HCT116 (cell line): ENCODE measurements at regions not wholly inside any gene's neighbourhood (a gene's known extent, or its start where the extent isn't known, plus 50 kb on each side); places are given as distances from the start of the nearest gene placed in this dataset.

ENCODE experiments used
- ATAC-seq: fragments of 200-7000 bp; cut with Tn5 transposase; 2 replicates; pipeline ENCODE4 v1.9.1; 2020; ENCODE audit warnings: mild to moderate bottlenecking, moderate library complexity
- BruUV-seq: library from RNA; stranded (reverse); fragments of 400-500 nt; replicated peaks from 2 replicates; lab custom pipeline; 2021; lab: Mats Ljungman, UMichigan
- CTCF ChIA-PET: fragments of 300-600 bp; sonication (Branson Sonifier 250); formaldehyde crosslinking; loops from one replicate; lab custom pipeline; 2021; ENCODE audit warnings: antibody characterized with exemption; lab: Charles Lee
- POLR2A ChIA-PET: fragments of 300-600, 350-600 bp; sonication (Branson Sonifier 250); formaldehyde crosslinking; loops from one replicate; lab custom pipeline; 2021; ENCODE audit warnings: antibody characterized with exemption; lab: Charles Lee
- RAD21 ChIA-PET, 2 experiments: fragments of 300-600 bp; sonication (Branson Sonifier 250); formaldehyde crosslinking; loops; one replicate each; lab custom pipeline; 2023; ENCODE audit warnings: low total read pairs in 2 of 2; ENCODE audit not compliant: uncharacterized antibody in 2 of 2, unreplicated experiment in 2 of 2, low non-redundant PET in 1 of 2; lab: Charles Lee
- DNase-seq: peaks from one replicate; pipeline ENCODE4 v3.0.0-alpha.2; 2010; ENCODE audit warnings: low read depth, low spot score
- H2AFZ ChIP-seq: fragments of 200-600 bp; shearing (Covaris generic), sonication (generic); 2 replicates; pipeline ENCODE4 v1.6.1; 2017; ENCODE audit warnings: low read depth, mixed run types, mixed read lengths, antibody characterized with exemption, low read length; ENCODE audit not compliant: poor library complexity, severe bottlenecking
- H3K27ac ChIP-seq: 2 replicates; pipeline ENCODE4 v1.5.1; 2012; ENCODE audit warnings: low read depth, low read length
- H3K27me3 ChIP-seq: fragments of 200-600 bp; sonication (generic); 2 replicates; pipeline ENCODE4 v1.6.1; 2016; ENCODE audit warnings: mixed run types, low read length, mixed read lengths; ENCODE audit not compliant: insufficient read depth
- H3K36me3 ChIP-seq, 2 experiments: fragments of 200-500 bp in 1 of 2; fragments of 200-600 bp in 1 of 2; sonication (Bioruptor generic) in 1 of 2; sonication (generic) in 1 of 2; 2 replicates each; pipeline versions ENCODE4 v1.5.1 to v1.6.1; 2014 to 2016; ENCODE audit warnings: low read length in 2 of 2, inconsistent platforms in 1 of 2, mixed read lengths in 1 of 2, mixed run types in 1 of 2; ENCODE audit not compliant: insufficient read depth in 2 of 2, control insufficient read depth in 1 of 2
- H3K4me1 ChIP-seq, 2 experiments: fragments of 200-600 bp in 1 of 2; sonication (generic) in 1 of 2; 2 replicates each; pipeline versions ENCODE4 v1.5.1 to v1.6.1; 2012 to 2017; ENCODE audit warnings: low read length in 2 of 2, inconsistent platforms in 1 of 2, mild to moderate bottlenecking in 1 of 2, mixed read lengths in 1 of 2, mixed run types in 1 of 2, moderate library complexity in 1 of 2; ENCODE audit not compliant: insufficient read depth in 2 of 2, control insufficient read depth in 1 of 2
- H3K4me2 ChIP-seq: fragments of 200-600 bp; sonication (generic); 2 replicates; pipeline ENCODE4 v1.6.1; 2017; ENCODE audit warnings: mixed run types, low read length, mixed read lengths
- H3K4me3 ChIP-seq, 2 experiments: fragments of 200-600 bp in 1 of 2; sonication (generic) in 1 of 2; replicated peaks in 1 of 2; 2 replicates each; pipeline ENCODE4 v1.5.1; 2011 to 2016; ENCODE audit warnings: low read length in 2 of 2, control low read depth in 1 of 2, low read depth in 1 of 2, mild to moderate bottlenecking in 1 of 2, mixed read lengths in 1 of 2, mixed run types in 1 of 2
- H3K79me2 ChIP-seq: fragments of 200-600 bp; sonication (generic); 2 replicates; pipeline ENCODE4 v1.6.1; 2017; ENCODE audit warnings: mild to moderate bottlenecking, mixed run types, low read length, moderate library complexity, mixed read lengths; ENCODE audit not compliant: insufficient read depth
- H3K9ac ChIP-seq: fragments of 200-600 bp; sonication (generic); 2 replicates; pipeline ENCODE4 v1.6.1; 2016; ENCODE audit warnings: low read length, mixed read lengths
- H3K9me2 ChIP-seq: fragments of 200-600 bp; sonication (generic), shearing (Covaris generic); 2 replicates; pipeline ENCODE4 v1.6.1; 2017; ENCODE audit warnings: mixed run types, mild to moderate bottlenecking, moderate library complexity; ENCODE audit not compliant: insufficient read depth
- H3K9me3 ChIP-seq, 2 experiments: fragments of 200-500 bp in 1 of 2; fragments of 200-600 bp in 1 of 2; sonication (Bioruptor generic) in 1 of 2; sonication (generic) in 1 of 2; 2 replicates each; pipeline ENCODE4 v1.6.1; 2014 to 2017; ENCODE audit warnings: low read length in 2 of 2, mixed read lengths in 2 of 2, inconsistent platforms in 1 of 2, low read depth in 1 of 2, mild to moderate bottlenecking in 1 of 2, mixed run types in 1 of 2, moderate library complexity in 1 of 2; ENCODE audit not compliant: control insufficient read depth in 1 of 2, insufficient read depth in 1 of 2
- H4K20me1 ChIP-seq: fragments of 200-600 bp; sonication (generic), shearing (Covaris generic); 2 replicates; pipeline ENCODE4 v1.6.1; 2017; ENCODE audit warnings: mixed run types, mild to moderate bottlenecking, moderate library complexity; ENCODE audit not compliant: insufficient read depth
- CBX3 ChIP-seq: IDR thresholded peaks from 2 replicates; pipeline ENCODE4 v1.6.1; 2012; ENCODE audit warnings: low read depth
- CTCF ChIP-seq, 3 experiments: fragments of 200-600 bp in 1 of 3; sonication (generic) in 1 of 3; IDR thresholded peaks in 2 of 3; conservative IDR thresholded peaks in 1 of 3; 2 replicates each; pipeline ENCODE4 v1.5.1; 2012 to 2017; ENCODE audit warnings: low read depth in 2 of 3, low read length in 2 of 3, antibody characterized with exemption in 1 of 3, borderline replicate concordance in 1 of 3, control low read depth in 1 of 3, mild to moderate bottlenecking in 1 of 3, mixed read lengths in 1 of 3, mixed run types in 1 of 3, moderate library complexity in 1 of 3; ENCODE audit not compliant: insufficient read depth in 1 of 3
- FOSL1 ChIP-seq: IDR thresholded peaks from 2 replicates; pipeline ENCODE4 v1.6.1; 2012; ENCODE audit warnings: low read depth
- JUND ChIP-seq: IDR thresholded peaks from 2 replicates; pipeline ENCODE4 v1.6.1; 2012
- MAX ChIP-seq: IDR thresholded peaks from 2 replicates; pipeline ENCODE4 v1.6.1; 2012
- POLR2A ChIP-seq: IDR thresholded peaks from 2 replicates; pipeline ENCODE4 v1.7.0; 2011; ENCODE audit warnings: borderline replicate concordance; ENCODE audit not compliant: insufficient read depth, insufficient read length; ENCODE audit errors: extremely low read depth
- SIN3A ChIP-seq: IDR thresholded peaks from 2 replicates; pipeline ENCODE4 v1.6.1; 2012; ENCODE audit warnings: low read depth
- SRF ChIP-seq: IDR thresholded peaks from 2 replicates; pipeline ENCODE4 v1.6.1; 2012; ENCODE audit warnings: low read depth
- ZBTB33 ChIP-seq: IDR thresholded peaks from 2 replicates; pipeline ENCODE4 v1.6.1; 2011; ENCODE audit warnings: mild to moderate bottlenecking, low read length, moderate library complexity; ENCODE audit not compliant: insufficient replicate concordance; ENCODE audit errors: extremely low read depth
- intact Hi-C: fragments of 100-400 bp; cut with micrococcal nuclease; formaldehyde crosslinking; loops from 2 replicates; pipeline ENCODE4 v1.10.0; 2022

- ChIA-PET CTCF (no interaction called here), RAD21 (no interaction called here), POLR2A (no interaction called here)
- H3K9me3 ChIP-seq, result peaks cover 0 to 12% of the 10 kb centered on the region in 2 experiments; a peak in 2 of 4 replicates
- no peak overlapping the region for H3K9ac ChIP-seq
- no peaks in the 10 kb centered on the region for H3K36me3 ChIP-seq
- ATAC-seq, result no peak
- no peaks in the 10 kb centered on the region for H3K79me2 ChIP-seq
- H4K20me1 ChIP-seq, result no peaks in the 10 kb centered on the region
- no peaks in the 10 kb centered on the region for H3K27me3 ChIP-seq
- no peak for DNase-seq
- BruUV-seq, result no TSS peak
- H2AFZ ChIP-seq, result no peak overlapping the region
- no peaks in the 10 kb centered on the region for H3K9me2 ChIP-seq
- H3K4me2 ChIP-seq, result no peak overlapping the region
- no peaks in the 10 kb centered on the region for H3K4me1 ChIP-seq
- H3K4me3 ChIP-seq, result no peak overlapping the region
- TF ChIP-seq CTCF (IDR thresholded peaks at IDR 0.05 in 2 of 3, conservative IDR thresholded peaks at IDR 0.05 in 1 of 3; ENCODE audit: borderline replicate concordance in 1 of 3, insufficient read depth in 1 of 3, low read depth in 2 of 3, low read length in 2 of 3), result no peak
- TF ChIP-seq POLR2A, result no peak
- no peak for TF ChIP-seq CBX3
- no peak for TF ChIP-seq FOSL1
- TF ChIP-seq ZBTB33, result no peak
- TF ChIP-seq SIN3A, result no peak
- no peak for TF ChIP-seq JUND
- TF ChIP-seq SRF, result no peak
- TF ChIP-seq MAX, result no peak
- intact Hi-C loops, result no loop called here
- H3K27ac ChIP-seq, result no peak overlapping the region
Observed at GRCh38 chr20:24357931-24358330, 111.5 kb upstream of the SYNDIG1 start.
